ENCODE measurements at regions not wholly inside any gene's neighbourhood (a gene's known extent, or its start where the extent isn't known, plus 50 kb on each side); places are given as distances from the start of the nearest gene placed in this dataset.

DNA sequence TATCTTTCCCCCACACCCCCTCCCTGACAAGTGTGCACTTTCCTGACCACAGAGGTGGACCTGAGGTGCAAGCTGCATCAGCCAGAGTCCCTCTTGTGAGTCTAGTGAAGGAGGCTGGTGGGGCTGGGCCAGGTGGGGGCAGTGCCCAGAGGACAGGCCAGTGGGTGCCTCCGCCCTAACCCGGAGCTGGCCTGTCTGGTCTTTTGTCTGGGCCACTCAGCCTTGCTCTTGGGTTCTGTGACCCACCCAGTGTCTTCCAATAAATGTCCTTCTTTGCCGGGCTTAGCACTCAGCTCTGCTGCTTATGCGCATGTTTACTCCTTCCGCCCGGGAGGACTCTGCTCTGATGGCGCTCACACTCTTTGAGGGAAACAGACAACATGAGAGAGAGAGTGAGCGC is 526.2 kb downstream of the TBC1D22A start:
- Histone ChIP-seq H3K27ac (no peak overlapping the region), H3K4me1 (no peaks in the 10 kb centered on the region), H3K27me3 (replicated peaks in 1 of 7) (peaks cover 0 to 27% (median 0%) of the 10 kb centered on the region in 7 donors), H3K4me3 (no peak overlapping the region), H3K9me3 (no peaks in the 10 kb centered on the region), H3K36me3 (no peaks in the 10 kb centered on the region)
- WGBS, 5 donors = 82 to 86% (median 85%) methylated on average over 6 to 8 of the region's 8 CpGs
- intact Hi-C loops (cut with DNase I; ENCODE audit: low total_unique reads) = no loop called here
- no peak for DNase-seq
- TF ChIP-seq, protein P1, sequence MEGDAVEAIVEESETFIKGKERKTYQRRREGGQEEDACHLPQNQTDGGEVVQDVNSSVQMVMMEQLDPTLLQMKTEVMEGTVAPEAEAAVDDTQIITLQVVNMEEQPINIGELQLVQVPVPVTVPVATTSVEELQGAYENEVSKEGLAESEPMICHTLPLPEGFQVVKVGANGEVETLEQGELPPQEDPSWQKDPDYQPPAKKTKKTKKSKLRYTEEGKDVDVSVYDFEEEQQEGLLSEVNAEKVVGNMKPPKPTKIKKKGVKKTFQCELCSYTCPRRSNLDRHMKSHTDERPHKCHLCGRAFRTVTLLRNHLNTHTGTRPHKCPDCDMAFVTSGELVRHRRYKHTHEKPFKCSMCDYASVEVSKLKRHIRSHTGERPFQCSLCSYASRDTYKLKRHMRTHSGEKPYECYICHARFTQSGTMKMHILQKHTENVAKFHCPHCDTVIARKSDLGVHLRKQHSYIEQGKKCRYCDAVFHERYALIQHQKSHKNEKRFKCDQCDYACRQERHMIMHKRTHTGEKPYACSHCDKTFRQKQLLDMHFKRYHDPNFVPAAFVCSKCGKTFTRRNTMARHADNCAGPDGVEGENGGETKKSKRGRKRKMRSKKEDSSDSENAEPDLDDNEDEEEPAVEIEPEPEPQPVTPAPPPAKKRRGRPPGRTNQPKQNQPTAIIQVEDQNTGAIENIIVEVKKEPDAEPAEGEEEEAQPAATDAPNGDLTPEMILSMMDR (IDR thresholded peaks at IDR 0.05 in 8 of 11, conservative IDR thresholded peaks at IDR 0.05 in 3 of 11) = no peak
- TF ChIP-seq POLR2AphosphoS5 (IDR thresholded peaks at IDR 0.05) (no peak), POLR2A (IDR thresholded peaks at IDR 0.05) (no peak)

DNA sequence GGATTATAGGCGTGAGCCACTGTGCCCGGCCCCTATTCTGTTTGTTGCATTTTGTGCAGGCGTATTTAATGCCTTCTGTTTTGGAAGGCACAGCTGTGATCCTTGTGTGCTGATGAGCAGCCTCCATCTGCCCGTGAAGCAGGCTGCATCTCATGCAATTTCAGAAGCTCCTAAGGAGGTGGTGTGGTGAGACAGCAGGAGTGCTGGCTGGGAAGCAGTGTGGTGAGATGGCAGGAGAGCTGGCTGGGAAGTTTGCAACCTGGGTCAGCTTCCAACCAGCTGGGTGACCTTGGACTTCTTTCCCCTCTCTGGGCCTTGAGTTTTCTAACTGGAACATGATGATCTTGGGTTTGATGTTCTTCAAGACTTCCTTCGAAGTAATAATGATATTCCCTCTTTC is 525.1 kb downstream of the TBC1D22A start:
- no peak for DNase-seq

DNA sequence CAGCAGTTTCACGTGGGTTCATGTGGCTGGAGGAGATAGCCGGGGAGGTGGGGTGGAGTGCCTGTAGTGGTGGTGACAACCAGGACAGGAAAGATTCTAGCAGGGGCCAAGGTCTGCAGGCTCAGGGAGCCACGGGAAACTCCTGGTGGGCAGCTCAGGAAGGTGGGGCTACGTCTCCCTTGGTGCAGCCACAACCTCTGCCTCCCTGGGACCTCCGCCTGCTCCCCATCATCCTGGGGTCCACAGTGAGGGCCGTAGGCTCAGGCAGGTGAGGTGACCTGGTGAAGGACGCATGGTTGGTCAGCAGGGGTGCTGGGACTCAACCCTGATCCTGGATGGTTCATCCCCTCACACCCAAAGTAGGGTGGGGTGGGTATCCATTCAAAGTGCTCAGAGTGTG is 524.1 kb downstream of the TBC1D22A start:
- intact Hi-C loops (cut with DNase I; ENCODE audit: low total_unique reads) = no loop called here
- Histone ChIP-seq H3K27me3 (replicated peaks in 1 of 7) (peaks cover 0 to 33% (median 0%) of the 10 kb centered on the region in 7 donors), H3K36me3 (no peaks in the 10 kb centered on the region), H3K4me1 (no peaks in the 10 kb centered on the region), H3K9me3 (no peaks in the 10 kb centered on the region), H3K27ac (no peak overlapping the region), H3K4me3 (no peak overlapping the region)
- 64 to 80% (median 74%) methylated on average over 6 to 7 of the region's 7 CpGs for WGBS, 5 donors
- TF ChIP-seq POLR2A (IDR thresholded peaks at IDR 0.05) = no peak
- TF ChIP-seq, protein P1 (IDR thresholded peaks at IDR 0.05 in 8 of 11, conservative IDR thresholded peaks at IDR 0.05 in 3 of 11) = no peak
- TF ChIP-seq POLR2AphosphoS5 (IDR thresholded peaks at IDR 0.05) = no peak
- no peak for DNase-seq

More for the DNA sequence above, 525.1 kb downstream of the TBC1D22A start:
- no peak overlapping the region for H3K27ac ChIP-seq
- no peaks in the 10 kb centered on the region for H3K9me3 ChIP-seq
- H3K4me3 ChIP-seq = no peak overlapping the region
- 85 to 95% (median 87%) methylated on average over 5 of the region's 5 CpGs for WGBS, 5 donors
- H3K36me3 ChIP-seq = no peaks in the 10 kb centered on the region
- no peaks in the 10 kb centered on the region for H3K4me1 ChIP-seq
- no peak for TF ChIP-seq POLR2A (IDR thresholded peaks at IDR 0.05)
- no peak for TF ChIP-seq POLR2AphosphoS5 (IDR thresholded peaks at IDR 0.05)
- TF ChIP-seq, protein P1 (IDR thresholded peaks at IDR 0.05 in 8 of 11, conservative IDR thresholded peaks at IDR 0.05 in 3 of 11) = no peak
- H3K27me3 ChIP-seq (replicated peaks in 1 of 7) = peaks cover 0 to 32% (median 0%) of the 10 kb centered on the region in 7 donors
- intact Hi-C loops (cut with DNase I; ENCODE audit: low total_unique reads) = no loop called here

DNA sequence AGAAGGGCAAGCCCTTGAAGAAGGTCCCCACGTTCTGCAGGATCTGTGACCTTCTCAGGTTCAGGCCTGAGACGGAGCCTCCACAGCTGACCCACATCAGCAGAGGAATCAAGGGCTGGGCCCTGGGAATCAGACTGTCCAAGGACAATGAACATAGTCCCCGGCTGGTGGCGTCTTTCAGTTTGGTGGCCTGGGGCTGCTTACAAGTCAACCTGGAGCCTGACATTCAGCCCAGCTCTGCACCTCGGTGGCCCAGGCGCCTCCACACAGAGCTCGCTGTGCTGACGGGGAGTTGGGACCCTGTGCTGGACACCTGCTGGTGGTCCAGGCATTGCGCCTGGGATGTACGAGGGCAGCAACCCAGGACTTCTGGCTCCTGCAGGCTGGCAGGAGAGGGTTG is 523.5 kb downstream of the TBC1D22A start:
- no peak for DNase-seq
- WGBS, 5 donors = 78 to 92% (median 87%) methylated on average over 10 of the region's 10 CpGs
- H3K27ac ChIP-seq = no peak overlapping the region
- H3K27me3 ChIP-seq (replicated peaks in 1 of 7) = peaks cover 0 to 33% (median 0%) of the 10 kb centered on the region in 7 donors
- TF ChIP-seq, protein P1 (IDR thresholded peaks at IDR 0.05 in 8 of 11, conservative IDR thresholded peaks at IDR 0.05 in 3 of 11) = no peak
- intact Hi-C loops (cut with DNase I; ENCODE audit: low total_unique reads) = no loop called here
- H3K36me3 ChIP-seq = no peaks in the 10 kb centered on the region
- H3K4me1 ChIP-seq = no peaks in the 10 kb centered on the region
- no peak overlapping the region for H3K4me3 ChIP-seq
- H3K9me3 ChIP-seq = no peaks in the 10 kb centered on the region

All from spleen (tissue), 11 donors.